K562 (cell line): ENCODE measurements at regions not wholly inside any gene's neighbourhood (a gene's known extent, or its start where the extent isn't known, plus 50 kb on each side); places are given as distances from the start of the nearest gene placed in this dataset.

ENCODE experiments used
- ARID4B ChIP-seq: sonication (generic); formaldehyde crosslinking; IDR thresholded peaks from 2 replicates; pipeline ENCODE4 v1.8.0; 2022; ENCODE audit warnings: mild to moderate bottlenecking, missing genetic modification reagents
- BACH1 ChIP-seq: fragments of 200-800 bp; sonication (Bioruptor generic); IDR thresholded peaks from 2 replicates; pipeline ENCODE4 v1.6.1; 2016; ENCODE audit warnings: missing genetic modification characterization, missing compliant biosample characterization
- CTCF ChIP-seq, 3 experiments: IDR thresholded peaks in 2 of 3; conservative IDR thresholded peaks in 1 of 3; 2 replicates each; pipeline ENCODE4 v1.5.1; 2011 to 2012; ENCODE audit warnings: low read length in 3 of 3, mild to moderate bottlenecking in 3 of 3, control low read depth in 2 of 3, improper control_type of control experiment in 1 of 3, inconsistent platforms in 1 of 3, low read depth in 1 of 3, mixed read lengths in 1 of 3, moderate library complexity in 1 of 3; ENCODE audit not compliant: insufficient read depth in 2 of 3
- DDX20 ChIP-seq: fragments of 450-650 bp; IDR thresholded peaks from 2 replicates; pipeline ENCODE4 v1.6.1; 2016; ENCODE audit warnings: missing genetic modification characterization, low read depth, mild to moderate bottlenecking, missing compliant biosample characterization, moderate library complexity
- FOXJ2 ChIP-seq: fragments of 200-800 bp; sonication (Bioruptor generic); IDR thresholded peaks from 2 replicates; pipeline ENCODE4 v1.6.1; 2016; ENCODE audit warnings: missing genetic modification characterization, missing compliant biosample characterization
- GTF2A2 ChIP-seq: IDR thresholded peaks from 2 replicates; pipeline ENCODE4 v1.6.1; 2016; ENCODE audit warnings: mild to moderate bottlenecking, missing genetic modification characterization, missing compliant biosample characterization
- HDAC8 ChIP-seq: fragments of 450-650 bp; IDR thresholded peaks from 2 replicates; pipeline ENCODE4 v1.6.1; 2016; ENCODE audit warnings: mild to moderate bottlenecking, missing genetic modification characterization, moderate library complexity, missing compliant biosample characterization
- HINFP ChIP-seq: fragments of 450-650 bp; conservative IDR thresholded peaks from 2 replicates; pipeline ENCODE4 v1.6.1; 2016; ENCODE audit warnings: missing genetic modification characterization, low read depth, mild to moderate bottlenecking, control low read depth, missing compliant biosample characterization
- HIVEP1 ChIP-seq: fragments of 250-450 bp; sonication (Bioruptor Pico); IDR thresholded peaks from 2 replicates; pipeline ENCODE4 v1.4.0; 2020; ENCODE audit warnings: mild to moderate bottlenecking
- USF1 ChIP-seq: sonication (generic); formaldehyde crosslinking; IDR thresholded peaks from 2 replicates; pipeline ENCODE4 v1.9.0; 2022; ENCODE audit warnings: mild to moderate bottlenecking, missing genetic modification reagents
- ZBTB11 ChIP-seq, 3 experiments: fragments of 200-800 bp in 1 of 3; fragments of 250-450 bp in 1 of 3; fragments of 450-650 bp in 1 of 3; sonication (Bioruptor Pico) in 1 of 3; sonication (Bioruptor generic) in 1 of 3; formaldehyde crosslinking in 1 of 3; IDR thresholded peaks; 2 replicates each; pipeline versions ENCODE4 v1.6.1 to v1.8.0; 2016 to 2022; ENCODE audit warnings: mild to moderate bottlenecking in 2 of 3, missing genetic modification characterization in 2 of 3, missing compliant biosample characterization in 1 of 3, moderate library complexity in 1 of 3

- TF ChIP-seq ARID4B (CRISPR knock-in tag), result no peak
- TF ChIP-seq DDX20 (tag), result peak; percentile 93
- TF ChIP-seq USF1, result peak; percentile 40; the same call in 1 of the 2 replicates
- peak; percentile 96 for TF ChIP-seq HIVEP1
- 0 out of 2 replicates have a peak, but pooled peaks have one; percentile 55 for TF ChIP-seq HINFP (tag)
- peak in 1 of 3 experiments; percentile 41; a peak in 1 of 6 replicates for TF ChIP-seq ZBTB11 (CRISPR knock-in tag; IDR thresholded peaks at IDR 0.05)
- TF ChIP-seq GTF2A2 (tag), result peak; percentile 90
- TF ChIP-seq FOXJ2 (tag), result 0 out of 2 replicates have a peak, but pooled peaks have one; percentile 56
- peak; percentile 71 to 89 (median 85) for TF ChIP-seq CTCF (IDR thresholded peaks at IDR 0.05 in 2 of 3, conservative IDR thresholded peaks at IDR 0.05 in 1 of 3; ENCODE audit: insufficient read depth in 2 of 3, low read depth in 1 of 3, low read length in 3 of 3)
- peak; percentile 96 for TF ChIP-seq HDAC8 (tag)
- peak; percentile 89; the same call in 1 of the 2 replicates for TF ChIP-seq BACH1 (tag)
These were observed 181.6 kb upstream of the NEBL start (continued) for GRCh38 chr10:21078410-21079329.
